HCT116 (cell line): ENCODE measurements at regions not wholly inside any gene's neighbourhood (a gene's known extent, or its start where the extent isn't known, plus 50 kb on each side); places are given as distances from the start of the nearest gene placed in this dataset.

Experiments
- ATAC-seq: fragments of 200-7000 bp; cut with Tn5 transposase; 2 replicates; pipeline ENCODE4 v1.9.1; 2020; ENCODE audit warnings: mild to moderate bottlenecking, moderate library complexity
- BruUV-seq: library from RNA; stranded (reverse); fragments of 400-500 nt; replicated peaks from 2 replicates; lab custom pipeline; 2021; lab: Mats Ljungman, UMichigan
- CTCF ChIA-PET: fragments of 300-600 bp; sonication (Branson Sonifier 250); formaldehyde crosslinking; loops from one replicate; lab custom pipeline; 2021; ENCODE audit warnings: antibody characterized with exemption; lab: Charles Lee
- POLR2A ChIA-PET: fragments of 300-600, 350-600 bp; sonication (Branson Sonifier 250); formaldehyde crosslinking; loops from one replicate; lab custom pipeline; 2021; ENCODE audit warnings: antibody characterized with exemption; lab: Charles Lee
- RAD21 ChIA-PET, 2 experiments: fragments of 300-600 bp; sonication (Branson Sonifier 250); formaldehyde crosslinking; loops; one replicate each; lab custom pipeline; 2023; ENCODE audit warnings: low total read pairs in 2 of 2; ENCODE audit not compliant: uncharacterized antibody in 2 of 2, unreplicated experiment in 2 of 2, low non-redundant PET in 1 of 2; lab: Charles Lee
- DNase-seq: peaks from one replicate; pipeline ENCODE4 v3.0.0-alpha.2; 2010; ENCODE audit warnings: low read depth, low spot score
- H2AFZ ChIP-seq: fragments of 200-600 bp; shearing (Covaris generic), sonication (generic); 2 replicates; pipeline ENCODE4 v1.6.1; 2017; ENCODE audit warnings: low read depth, mixed run types, mixed read lengths, antibody characterized with exemption, low read length; ENCODE audit not compliant: poor library complexity, severe bottlenecking
- H3K27ac ChIP-seq: 2 replicates; pipeline ENCODE4 v1.5.1; 2012; ENCODE audit warnings: low read depth, low read length
- H3K27me3 ChIP-seq: fragments of 200-600 bp; sonication (generic); 2 replicates; pipeline ENCODE4 v1.6.1; 2016; ENCODE audit warnings: mixed run types, low read length, mixed read lengths; ENCODE audit not compliant: insufficient read depth
- H3K36me3 ChIP-seq, 2 experiments: fragments of 200-500 bp in 1 of 2; fragments of 200-600 bp in 1 of 2; sonication (Bioruptor generic) in 1 of 2; sonication (generic) in 1 of 2; 2 replicates each; pipeline versions ENCODE4 v1.5.1 to v1.6.1; 2014 to 2016; ENCODE audit warnings: low read length in 2 of 2, inconsistent platforms in 1 of 2, mixed read lengths in 1 of 2, mixed run types in 1 of 2; ENCODE audit not compliant: insufficient read depth in 2 of 2, control insufficient read depth in 1 of 2
- H3K4me1 ChIP-seq, 2 experiments: fragments of 200-600 bp in 1 of 2; sonication (generic) in 1 of 2; 2 replicates each; pipeline versions ENCODE4 v1.5.1 to v1.6.1; 2012 to 2017; ENCODE audit warnings: low read length in 2 of 2, inconsistent platforms in 1 of 2, mild to moderate bottlenecking in 1 of 2, mixed read lengths in 1 of 2, mixed run types in 1 of 2, moderate library complexity in 1 of 2; ENCODE audit not compliant: insufficient read depth in 2 of 2, control insufficient read depth in 1 of 2
- H3K4me2 ChIP-seq: fragments of 200-600 bp; sonication (generic); 2 replicates; pipeline ENCODE4 v1.6.1; 2017; ENCODE audit warnings: mixed run types, low read length, mixed read lengths
- H3K4me3 ChIP-seq, 2 experiments: fragments of 200-600 bp in 1 of 2; sonication (generic) in 1 of 2; replicated peaks in 1 of 2; 2 replicates each; pipeline ENCODE4 v1.5.1; 2011 to 2016; ENCODE audit warnings: low read length in 2 of 2, control low read depth in 1 of 2, low read depth in 1 of 2, mild to moderate bottlenecking in 1 of 2, mixed read lengths in 1 of 2, mixed run types in 1 of 2
- H3K79me2 ChIP-seq: fragments of 200-600 bp; sonication (generic); 2 replicates; pipeline ENCODE4 v1.6.1; 2017; ENCODE audit warnings: mild to moderate bottlenecking, mixed run types, low read length, moderate library complexity, mixed read lengths; ENCODE audit not compliant: insufficient read depth
- H3K9ac ChIP-seq: fragments of 200-600 bp; sonication (generic); 2 replicates; pipeline ENCODE4 v1.6.1; 2016; ENCODE audit warnings: low read length, mixed read lengths
- H3K9me2 ChIP-seq: fragments of 200-600 bp; sonication (generic), shearing (Covaris generic); 2 replicates; pipeline ENCODE4 v1.6.1; 2017; ENCODE audit warnings: mixed run types, mild to moderate bottlenecking, moderate library complexity; ENCODE audit not compliant: insufficient read depth
- H3K9me3 ChIP-seq, 2 experiments: fragments of 200-500 bp in 1 of 2; fragments of 200-600 bp in 1 of 2; sonication (Bioruptor generic) in 1 of 2; sonication (generic) in 1 of 2; 2 replicates each; pipeline ENCODE4 v1.6.1; 2014 to 2017; ENCODE audit warnings: low read length in 2 of 2, mixed read lengths in 2 of 2, inconsistent platforms in 1 of 2, low read depth in 1 of 2, mild to moderate bottlenecking in 1 of 2, mixed run types in 1 of 2, moderate library complexity in 1 of 2; ENCODE audit not compliant: control insufficient read depth in 1 of 2, insufficient read depth in 1 of 2
- H4K20me1 ChIP-seq: fragments of 200-600 bp; sonication (generic), shearing (Covaris generic); 2 replicates; pipeline ENCODE4 v1.6.1; 2017; ENCODE audit warnings: mixed run types, mild to moderate bottlenecking, moderate library complexity; ENCODE audit not compliant: insufficient read depth
- CBX3 ChIP-seq: IDR thresholded peaks from 2 replicates; pipeline ENCODE4 v1.6.1; 2012; ENCODE audit warnings: low read depth
- CEBPB ChIP-seq: IDR thresholded peaks from 2 replicates; pipeline ENCODE4 v1.6.1; 2012; ENCODE audit warnings: low read depth
- CTCF ChIP-seq, 3 experiments: fragments of 200-600 bp in 1 of 3; sonication (generic) in 1 of 3; IDR thresholded peaks in 2 of 3; conservative IDR thresholded peaks in 1 of 3; 2 replicates each; pipeline ENCODE4 v1.5.1; 2012 to 2017; ENCODE audit warnings: low read depth in 2 of 3, low read length in 2 of 3, antibody characterized with exemption in 1 of 3, borderline replicate concordance in 1 of 3, control low read depth in 1 of 3, mild to moderate bottlenecking in 1 of 3, mixed read lengths in 1 of 3, mixed run types in 1 of 3, moderate library complexity in 1 of 3; ENCODE audit not compliant: insufficient read depth in 1 of 3
- EGR1 ChIP-seq: IDR thresholded peaks from 2 replicates; pipeline ENCODE4 v1.6.1; 2012; ENCODE audit warnings: low read depth
- ELF1 ChIP-seq: IDR thresholded peaks from 2 replicates; pipeline ENCODE4 v1.6.1; 2012; ENCODE audit warnings: low read depth, borderline replicate concordance
- EZH2 ChIP-seq: fragments of 200-600 bp; sonication (generic); IDR thresholded peaks from 2 replicates; pipeline ENCODE4 v1.6.1; 2017; ENCODE audit warnings: antibody characterized with exemption, mixed run types
- FOSL1 ChIP-seq: IDR thresholded peaks from 2 replicates; pipeline ENCODE4 v1.6.1; 2012; ENCODE audit warnings: low read depth
- JUND ChIP-seq: IDR thresholded peaks from 2 replicates; pipeline ENCODE4 v1.6.1; 2012
- POLR2AphosphoS5 ChIP-seq: IDR thresholded peaks from 2 replicates; pipeline ENCODE4 v1.6.1; 2011; ENCODE audit warnings: mild to moderate bottlenecking, low read depth, low read length, moderate library complexity
- RAD21 ChIP-seq: IDR thresholded peaks from 2 replicates; pipeline ENCODE4 v1.6.1; 2012; ENCODE audit warnings: low read depth, mild to moderate bottlenecking
- intact Hi-C: fragments of 100-400 bp; cut with micrococcal nuclease; formaldehyde crosslinking; loops from 2 replicates; pipeline ENCODE4 v1.10.0; 2022
- TF ChIP-seq, protein P1 (sequence below): IDR thresholded peaks from 2 replicates; pipeline ENCODE4 v1.6.1; 2011; ENCODE audit warnings: mild to moderate bottlenecking, low read length, moderate library complexity; ENCODE audit not compliant: insufficient replicate concordance; ENCODE audit errors: extremely low read depth

DNA sequence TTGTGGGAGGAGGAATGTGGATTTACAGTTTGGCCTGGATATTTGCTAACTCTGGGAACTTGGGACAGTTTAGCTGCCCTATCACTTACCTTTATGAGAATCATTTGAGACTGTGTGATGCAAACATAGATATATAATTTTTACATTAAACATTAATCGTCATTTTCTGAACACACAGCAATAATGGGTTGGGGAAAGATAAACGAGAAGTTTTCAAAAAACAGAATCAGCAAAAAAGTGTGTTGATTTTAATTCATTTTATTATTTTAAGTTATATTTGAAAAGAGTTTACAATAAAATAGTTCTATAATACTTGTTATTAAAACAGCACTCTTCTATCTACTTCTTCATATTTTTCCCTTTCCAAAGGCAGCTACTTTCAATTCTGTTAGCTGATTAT, 813.3 kb downstream of the SLC4A3 start:
- H3K27ac ChIP-seq, result no peak overlapping the region
- RAD21 ChIA-PET, result no interaction called here
- H3K27me3 ChIP-seq, result no peaks in the 10 kb centered on the region
- H3K9me3 ChIP-seq, result no peaks in the 10 kb centered on the region
- ATAC-seq (no peak), DNase-seq (no peak)
- H3K4me1 ChIP-seq, result peaks cover 0 to 3% of the 10 kb centered on the region in 2 experiments; a peak in 1 of 4 replicates
- no peak overlapping the region for H3K9ac ChIP-seq
- no peak overlapping the region for H3K4me3 ChIP-seq
- POLR2A ChIA-PET, result no interaction called here
- H3K4me2 ChIP-seq, result no peak overlapping the region
- no peak overlapping the region for H2AFZ ChIP-seq
- TF ChIP-seq CTCF (IDR thresholded peaks at IDR 0.05 in 2 of 3, conservative IDR thresholded peaks at IDR 0.05 in 1 of 3; ENCODE audit: borderline replicate concordance in 1 of 3, insufficient read depth in 1 of 3, low read depth in 2 of 3, low read length in 2 of 3), result no peak
- H4K20me1 ChIP-seq, result no peaks in the 10 kb centered on the region
- intact Hi-C loops, result no loop called here
- no peaks in the 10 kb centered on the region for H3K9me2 ChIP-seq
- CTCF ChIA-PET, result no interaction called here
- no peaks in the 10 kb centered on the region for H3K79me2 ChIP-seq
- H3K36me3 ChIP-seq, result no peaks in the 10 kb centered on the region
- BruUV-seq, result no TSS peak

DNA sequence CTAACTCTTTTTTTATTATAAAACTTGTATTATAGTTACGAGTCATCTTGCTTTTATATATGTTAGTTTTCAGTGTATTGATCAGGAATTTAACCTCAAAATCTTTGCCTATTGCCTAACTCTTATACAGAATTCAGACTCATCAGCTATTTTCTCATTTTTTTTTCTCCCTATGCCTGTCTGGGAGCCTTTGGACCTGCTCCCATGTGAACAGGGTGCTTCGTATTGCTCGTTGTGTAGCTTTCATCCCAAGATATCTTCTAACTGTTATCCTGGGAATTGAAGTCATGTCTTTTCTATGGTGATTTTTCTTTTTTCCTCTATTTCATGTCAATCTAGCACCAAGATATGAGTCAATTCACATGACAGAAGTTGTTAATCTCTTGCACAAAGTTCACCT, 814.0 kb downstream of the SLC4A3 start:
- Histone ChIP-seq H3K4me1 (peaks cover 0 to 3% of the 10 kb centered on the region in 2 experiments; a peak in 1 of 4 replicates), H3K9me3 (no peaks in the 10 kb centered on the region), H3K79me2 (no peaks in the 10 kb centered on the region), H3K27me3 (no peaks in the 10 kb centered on the region), H3K27ac (no peak overlapping the region), H3K36me3 (no peaks in the 10 kb centered on the region), H3K4me3 (no peak overlapping the region), H3K9ac (no peak overlapping the region), H3K4me2 (no peak overlapping the region), H4K20me1 (no peaks in the 10 kb centered on the region), H2AFZ (no peak overlapping the region), H3K9me2 (no peaks in the 10 kb centered on the region)
- POLR2A ChIA-PET, result no interaction called here
- DNase-seq (no peak), ATAC-seq (no peak)
- RAD21 ChIA-PET, result no interaction called here
- intact Hi-C loops, result no loop called here
- BruUV-seq, result no TSS peak
- CTCF ChIA-PET, result no interaction called here
- TF ChIP-seq EZH2 (no peak), ELF1 (no peak), FOSL1 (no peak), CEBPB (no peak), CBX3 (no peak), EGR1 (no peak), POLR2AphosphoS5 (no peak), RAD21 (no peak), JUND (no peak)
- TF ChIP-seq, protein P1, sequence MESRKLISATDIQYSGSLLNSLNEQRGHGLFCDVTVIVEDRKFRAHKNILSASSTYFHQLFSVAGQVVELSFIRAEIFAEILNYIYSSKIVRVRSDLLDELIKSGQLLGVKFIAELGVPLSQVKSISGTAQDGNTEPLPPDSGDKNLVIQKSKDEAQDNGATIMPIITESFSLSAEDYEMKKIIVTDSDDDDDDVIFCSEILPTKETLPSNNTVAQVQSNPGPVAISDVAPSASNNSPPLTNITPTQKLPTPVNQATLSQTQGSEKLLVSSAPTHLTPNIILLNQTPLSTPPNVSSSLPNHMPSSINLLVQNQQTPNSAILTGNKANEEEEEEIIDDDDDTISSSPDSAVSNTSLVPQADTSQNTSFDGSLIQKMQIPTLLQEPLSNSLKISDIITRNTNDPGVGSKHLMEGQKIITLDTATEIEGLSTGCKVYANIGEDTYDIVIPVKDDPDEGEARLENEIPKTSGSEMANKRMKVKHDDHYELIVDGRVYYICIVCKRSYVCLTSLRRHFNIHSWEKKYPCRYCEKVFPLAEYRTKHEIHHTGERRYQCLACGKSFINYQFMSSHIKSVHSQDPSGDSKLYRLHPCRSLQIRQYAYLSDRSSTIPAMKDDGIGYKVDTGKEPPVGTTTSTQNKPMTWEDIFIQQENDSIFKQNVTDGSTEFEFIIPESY, result no peak
